ENCODE measurements at regions not wholly inside any gene's neighbourhood (a gene's known extent, or its start where the extent isn't known, plus 50 kb on each side); places are given as distances from the start of the nearest gene placed in this dataset.
"Not testable (repeated sequence)": the region's sequence is repeated elsewhere in the genome, so short reads cannot be mapped to it uniquely, and the experiment has no call there.

GRCh38 chr15:81786776-81787175 lies 259.0 kb downstream of the MEX3B start:
- no peak overlapping the region for H3K27ac ChIP-seq
- no peak for ATAC-seq (replicated peaks in 6 of 8)
- H3K4me3 ChIP-seq = no peak overlapping the region
- WGBS, 10 experiments = 39 to 100% (median 93%) methylated on average over 1 to 4 of the region's 4 CpGs; no CpG with 5 or more reads in 1 of the 10 experiments
- no peaks in the 10 kb centered on the region for H3K4me1 ChIP-seq (replicated peaks in 1 of 2)
- in situ Hi-C loops (cut with MboI; ENCODE audit: low pct_unique_long_range_greater_than_20kb in 2 of 9, low sequenced_read_pairs in 9 of 9, unreplicated experiment in 9 of 9) = loop anchor here in 1 of 9 experiments (25.0 kb wide), 2 partner anchors 101 to 299 kb away; no protein-coding TSS in a partner anchor

- in situ Hi-C loops (cut with MboI; ENCODE audit: low pct_unique_long_range_greater_than_20kb in 2 of 9, low sequenced_read_pairs in 9 of 9, unreplicated experiment in 9 of 9) = loop anchor here in 1 of 9 experiments (25.0 kb wide), 2 partner anchors 102 to 298 kb away; no protein-coding TSS in a partner anchor
These were observed 260.1 kb downstream of the MEX3B start for GRCh38 chr15:81785679-81786078.

GRCh38 chr15:81785181-81785580 lies 260.6 kb downstream of the MEX3B start:
- in situ Hi-C loops (cut with MboI; ENCODE audit: low pct_unique_long_range_greater_than_20kb in 2 of 9, low sequenced_read_pairs in 9 of 9, unreplicated experiment in 9 of 9) = loop anchor here in 1 of 9 experiments (25.0 kb wide), 2 partner anchors 102 to 298 kb away; no protein-coding TSS in a partner anchor
- WGBS, 10 experiments = 27 to 100% (median 80%) methylated on average over 1 to 4 of the region's 4 CpGs; no CpG with 5 or more reads in 3 of the 10 experiments
- no peaks in the 10 kb centered on the region for H3K4me1 ChIP-seq (replicated peaks in 1 of 2)
- no peak overlapping the region for H3K4me3 ChIP-seq
- H3K27ac ChIP-seq = no peak overlapping the region
- no peak for ATAC-seq (replicated peaks in 6 of 8)

More at GRCh38 chr15:81785679-81786078, 260.1 kb downstream of the MEX3B start:
- no peak overlapping the region for H3K27ac ChIP-seq
- ATAC-seq (replicated peaks in 6 of 8) = no peak
- no peaks in the 10 kb centered on the region for H3K4me1 ChIP-seq (replicated peaks in 1 of 2)
- 60 to 100% (median 100%) methylated on average over 1 to 4 of the region's 5 CpGs; no CpG with 5 or more reads in 1 of the 10 experiments for WGBS, 10 experiments
- no peak overlapping the region for H3K4me3 ChIP-seq

- H3K4me3 ChIP-seq = no peak overlapping the region
- in situ Hi-C loops (cut with MboI; ENCODE audit: low pct_unique_long_range_greater_than_20kb in 2 of 9, low sequenced_read_pairs in 9 of 9, unreplicated experiment in 9 of 9) = loop anchor here in 1 of 9 experiments (25.0 kb wide), 2 partner anchors 103 to 297 kb away; no protein-coding TSS in a partner anchor
- H3K27ac ChIP-seq = no peak overlapping the region
- no peaks in the 10 kb centered on the region for H3K4me1 ChIP-seq (replicated peaks in 1 of 2)
- 7 to 100% (median 90%) methylated on average over 1 to 4 of the region's 6 CpGs; no CpG with 5 or more reads in 4 of the 10 experiments for WGBS, 10 experiments
- no peak for ATAC-seq (replicated peaks in 6 of 8)
These were observed 261.1 kb downstream of the MEX3B start for GRCh38 chr15:81784751-81785150.

GRCh38 chr15:81783586-81783985 lies 262.2 kb downstream of the MEX3B start:
- Histone ChIP-seq H3K27ac (no peak overlapping the region), H3K4me1 (replicated peaks in 1 of 2) (no peaks in the 10 kb centered on the region), H3K4me3 (no peak overlapping the region)
- 20 to 100% (median 90%) methylated on average over 1 to 3 of the region's 3 CpGs; no CpG with 5 or more reads in 1 of the 10 experiments for WGBS, 10 experiments
- in situ Hi-C loops (cut with MboI; ENCODE audit: low pct_unique_long_range_greater_than_20kb in 2 of 9, low sequenced_read_pairs in 9 of 9, unreplicated experiment in 9 of 9) = loop anchor here in 1 of 9 experiments (25.0 kb wide), 2 partner anchors 104 to 296 kb away; no protein-coding TSS in a partner anchor
- ATAC-seq (replicated peaks in 6 of 8) = no peak

GRCh38 chr15:81783076-81783475 lies 262.7 kb downstream of the MEX3B start:
- 49 to 100% (median 90%) methylated on average over 2 to 5 of the region's 5 CpGs; no CpG with 5 or more reads in 4 of the 10 experiments for WGBS, 10 experiments
- no peak for ATAC-seq (replicated peaks in 6 of 8)
- no peak overlapping the region for H3K4me3 ChIP-seq
- in situ Hi-C loops (cut with MboI; ENCODE audit: low pct_unique_long_range_greater_than_20kb in 2 of 9, low sequenced_read_pairs in 9 of 9, unreplicated experiment in 9 of 9) = loop anchor here in 1 of 9 experiments (25.0 kb wide), 2 partner anchors 104 to 296 kb away; no protein-coding TSS in a partner anchor
- H3K4me1 ChIP-seq (replicated peaks in 1 of 2) = no peaks in the 10 kb centered on the region
- no peak overlapping the region for H3K27ac ChIP-seq

GRCh38 chr15:81781395-81781794 lies 264.4 kb downstream of the MEX3B start:
- no peak for ATAC-seq (replicated peaks in 6 of 8)
- Histone ChIP-seq H3K4me1 (replicated peaks in 1 of 2) (no peaks in the 10 kb centered on the region), H3K27ac (no peak overlapping the region), H3K4me3 (no peak overlapping the region)
- in situ Hi-C loops (cut with MboI; ENCODE audit: low pct_unique_long_range_greater_than_20kb in 2 of 9, low sequenced_read_pairs in 9 of 9, unreplicated experiment in 9 of 9) = loop anchor here in 1 of 9 experiments (25.0 kb wide), 2 partner anchors 106 to 294 kb away; no protein-coding TSS in a partner anchor
- WGBS, 10 experiments = 0 to 96% (median 80%) methylated on average over 1 to 2 of the region's 2 CpGs; no CpG with 5 or more reads in 3 of the 10 experiments

GRCh38 chr15:81780966-81781365 lies 264.9 kb downstream of the MEX3B start:
- H3K4me1 ChIP-seq (replicated peaks in 1 of 2) = no peaks in the 10 kb centered on the region
- in situ Hi-C loops (cut with MboI; ENCODE audit: low pct_unique_long_range_greater_than_20kb in 2 of 9, low sequenced_read_pairs in 9 of 9, unreplicated experiment in 9 of 9) = loop anchor here in 1 of 9 experiments (25.0 kb wide), 2 partner anchors 106 to 294 kb away; no protein-coding TSS in a partner anchor
- H3K4me3 ChIP-seq = no peak overlapping the region
- ATAC-seq (replicated peaks in 6 of 8) = no peak
- H3K27ac ChIP-seq = no peak overlapping the region

GRCh38 chr15:81779181-81779580 lies 266.6 kb downstream of the MEX3B start:
- Histone ChIP-seq H3K4me1 (replicated peaks in 1 of 2) (no peaks in the 10 kb centered on the region), H3K27ac (no peak overlapping the region), H3K4me3 (no peak overlapping the region)
- WGBS, 10 experiments = 0 to 100% (median 86%) methylated on average over 1 to 2 of the region's 2 CpGs; no CpG with 5 or more reads in 4 of the 10 experiments
- ATAC-seq (replicated peaks in 6 of 8) = no peak
- in situ Hi-C loops (cut with MboI; ENCODE audit: low pct_unique_long_range_greater_than_20kb in 2 of 9, low sequenced_read_pairs in 9 of 9, unreplicated experiment in 9 of 9) = loop anchor here in 1 of 9 experiments (25.0 kb wide), 2 partner anchors 108 to 292 kb away; no protein-coding TSS in a partner anchor

GRCh38 chr15:81777546-81777945 lies 268.3 kb downstream of the MEX3B start:
- WGBS, 10 experiments = 17 to 100% (median 80%) methylated on average over 1 of the region's 1 CpG; no CpG with 5 or more reads in 5 of the 10 experiments
- ATAC-seq (replicated peaks in 6 of 8) = no peak
- H3K4me1 ChIP-seq (replicated peaks in 1 of 2) = no peaks in the 10 kb centered on the region
- no peak overlapping the region for H3K4me3 ChIP-seq
- H3K27ac ChIP-seq = no peak overlapping the region
- in situ Hi-C loops (cut with MboI; ENCODE audit: low pct_unique_long_range_greater_than_20kb in 2 of 9, low sequenced_read_pairs in 9 of 9, unreplicated experiment in 9 of 9) = loop anchor here in 1 of 9 experiments (25.0 kb wide), 2 partner anchors 110 to 290 kb away; no protein-coding TSS in a partner anchor

GRCh38 chr15:81776976-81777375 lies 268.8 kb downstream of the MEX3B start:
- WGBS, 10 experiments = 0 to 100% (median 83%) methylated on average over 1 to 7 of the region's 7 CpGs; no CpG with 5 or more reads in 1 of the 10 experiments
- Histone ChIP-seq H3K27ac (no peak overlapping the region), H3K4me3 (no peak overlapping the region), H3K4me1 (replicated peaks in 1 of 2) (no peaks in the 10 kb centered on the region)
- in situ Hi-C loops (cut with MboI; ENCODE audit: low pct_unique_long_range_greater_than_20kb in 2 of 9, low sequenced_read_pairs in 9 of 9, unreplicated experiment in 9 of 9) = loop anchor here in 1 of 9 experiments (25.0 kb wide), 2 partner anchors 110 to 290 kb away; no protein-coding TSS in a partner anchor
- no peak for ATAC-seq (replicated peaks in 6 of 8)

- ATAC-seq (replicated peaks in 6 of 8); H3K4me3 ChIP-seq; H3K4me1 ChIP-seq (replicated peaks in 1 of 2); H3K27ac ChIP-seq: not testable (repeated sequence)
- in situ Hi-C loops (cut with MboI; ENCODE audit: low pct_unique_long_range_greater_than_20kb in 2 of 9, low sequenced_read_pairs in 9 of 9, unreplicated experiment in 9 of 9) = loop anchor here in 1 of 9 experiments (25.0 kb wide), 2 partner anchors 112 to 288 kb away; no protein-coding TSS in a partner anchor
- 86 to 100% (median 98%) methylated on average over 2 to 4 of the region's 4 CpGs; no CpG with 5 or more reads in 2 of the 10 experiments for WGBS, 10 experiments
These were observed 270.0 kb downstream of the MEX3B start for GRCh38 chr15:81775779-81776178.

GRCh38 chr15:81774309-81774708 lies 271.5 kb downstream of the MEX3B start:
- Histone ChIP-seq H3K4me1 (replicated peaks in 1 of 2) (no peaks in the 10 kb centered on the region), H3K4me3 (no peak overlapping the region), H3K27ac (no peak overlapping the region)
- in situ Hi-C loops (cut with MboI; ENCODE audit: low pct_unique_long_range_greater_than_20kb in 2 of 9, low sequenced_read_pairs in 9 of 9, unreplicated experiment in 9 of 9) = no loop called here
- no peak for ATAC-seq (replicated peaks in 6 of 8)

Data from motor neuron (in vitro differentiated cells).